Mesenchymal stem cell (in vitro differentiated cells and primary cell): ENCODE measurements at regions not wholly inside any gene's neighbourhood (a gene's known extent, or its start where the extent isn't known, plus 50 kb on each side); places are given as distances from the start of the nearest gene placed in this dataset.

ENCODE experiments used
- DNase-seq: peaks from one replicate; pipeline ENCODE4 v3.0.0-alpha.2; 2013
- H2AFZ ChIP-seq: one replicate; pipeline ENCODE4 v1.6.1; 2013; ENCODE audit warnings: low read depth, mild to moderate bottlenecking, control low read depth, inconsistent platforms, low read length, moderate library complexity
- H2AK5ac ChIP-seq: 2 replicates; pipeline ENCODE4 v1.6.1; 2013; ENCODE audit warnings: low read length, moderate library complexity, mild to moderate bottlenecking, inconsistent platforms; ENCODE audit not compliant: severe bottlenecking
- H2BK120ac ChIP-seq: one replicate; pipeline ENCODE4 v1.6.1; 2013; ENCODE audit warnings: low read depth, mild to moderate bottlenecking, inconsistent platforms, low read length, moderate library complexity
- H2BK12ac ChIP-seq, 2 experiments: one replicate each; pipeline ENCODE4 v1.6.1; 2013; ENCODE audit warnings: inconsistent platforms in 2 of 2, low read length in 2 of 2, mild to moderate bottlenecking in 2 of 2, moderate library complexity in 2 of 2, control low read depth in 1 of 2
- H2BK15ac ChIP-seq: one replicate; pipeline ENCODE4 v1.6.1; 2013; ENCODE audit warnings: mild to moderate bottlenecking, low read depth, inconsistent platforms; ENCODE audit not compliant: poor library complexity, severe bottlenecking
- H2BK5ac ChIP-seq: 2 replicates; pipeline ENCODE4 v1.6.1; 2013; ENCODE audit warnings: low read depth, mild to moderate bottlenecking, low read length, control low read depth, inconsistent platforms; ENCODE audit not compliant: poor library complexity, severe bottlenecking
- H3K14ac ChIP-seq, 2 experiments: one replicate each; pipeline ENCODE4 v1.6.1; 2013; ENCODE audit warnings: inconsistent platforms in 2 of 2, low read length in 2 of 2, control low read depth in 1 of 2, mild to moderate bottlenecking in 1 of 2, moderate library complexity in 1 of 2
- H3K18ac ChIP-seq, 2 experiments: one replicate each; pipeline ENCODE4 v1.6.1; 2013; ENCODE audit warnings: inconsistent platforms in 2 of 2, low read length in 2 of 2, control low read depth in 1 of 2, low read depth in 1 of 2, mild to moderate bottlenecking in 1 of 2
- H3K23ac ChIP-seq, 2 experiments: one replicate each; pipeline ENCODE4 v1.6.1; 2013; ENCODE audit warnings: inconsistent platforms in 2 of 2, low read length in 2 of 2, mild to moderate bottlenecking in 2 of 2, moderate library complexity in 2 of 2, control low read depth in 1 of 2
- H3K27ac ChIP-seq: 2 replicates; pipeline ENCODE4 v1.5.1; 2013; ENCODE audit warnings: mild to moderate bottlenecking, moderate library complexity, low read length, control low read depth, inconsistent platforms; ENCODE audit not compliant: poor library complexity, severe bottlenecking
- H3K27me3 ChIP-seq, 2 experiments: 2 replicates each; pipeline versions ENCODE4 v1.6.1 to v1.7.0; 2013; ENCODE audit warnings: low read length in 2 of 2, mild to moderate bottlenecking in 2 of 2, moderate library complexity in 2 of 2, control low read depth in 1 of 2, inconsistent platforms in 1 of 2; ENCODE audit not compliant: control insufficient read depth in 1 of 2, insufficient read depth in 1 of 2
- H3K36me3 ChIP-seq, 2 experiments: 2 replicates each; pipeline versions ENCODE4 v1.6.1 to v1.7.0; 2013; ENCODE audit warnings: low read length in 2 of 2, control low read depth in 1 of 2, inconsistent platforms in 1 of 2, low read depth in 1 of 2, mild to moderate bottlenecking in 1 of 2; ENCODE audit not compliant: insufficient read depth in 2 of 2, control insufficient read depth in 1 of 2
- H3K4ac ChIP-seq, 2 experiments: one replicate each; pipeline ENCODE4 v1.6.1; 2013; ENCODE audit warnings: inconsistent platforms in 2 of 2, low read length in 2 of 2, mild to moderate bottlenecking in 2 of 2, moderate library complexity in 2 of 2, control low read depth in 1 of 2, low read depth in 1 of 2
- H3K4me1 ChIP-seq: 2 replicates; pipeline ENCODE4 v1.6.1; 2013; ENCODE audit warnings: low read depth, low read length, control low read depth; ENCODE audit not compliant: control insufficient read depth, insufficient read depth
- H3K4me2 ChIP-seq: 2 replicates; pipeline ENCODE4 v1.6.1; 2013; ENCODE audit warnings: low read length, mild to moderate bottlenecking, inconsistent platforms; ENCODE audit not compliant: poor library complexity, severe bottlenecking
- H3K4me3 ChIP-seq, 2 experiments: 2 replicates each; pipeline versions ENCODE4 v1.5.1 to v1.7.0; 2013; ENCODE audit warnings: low read length in 2 of 2, mild to moderate bottlenecking in 2 of 2, control low read depth in 1 of 2, low read depth in 1 of 2; ENCODE audit not compliant: insufficient read depth in 1 of 2
- H3K79me1 ChIP-seq: replicated peaks from 2 replicates; pipeline ENCODE4 v1.6.1; 2013; ENCODE audit warnings: mild to moderate bottlenecking, control low read depth, low read length, inconsistent platforms; ENCODE audit not compliant: poor library complexity, severe bottlenecking
- H3K9ac ChIP-seq: 2 replicates; pipeline ENCODE4 v1.7.0; 2013; ENCODE audit warnings: mild to moderate bottlenecking, low read length, moderate library complexity
- H3K9me3 ChIP-seq: 2 replicates; pipeline ENCODE4 v1.7.0; 2013; ENCODE audit warnings: mild to moderate bottlenecking, low read length; ENCODE audit not compliant: control insufficient read depth
- H4K8ac ChIP-seq: one replicate; pipeline ENCODE4 v1.6.1; 2013; ENCODE audit warnings: inconsistent platforms, mild to moderate bottlenecking, low read length, moderate library complexity
- H4K91ac ChIP-seq: one replicate; pipeline ENCODE4 v1.6.1; 2013; ENCODE audit warnings: mild to moderate bottlenecking, low read length, inconsistent platforms
- WGBS: methylation state at CpG from one replicate; pipeline ENCODE4 v1.1.7; 2013; ENCODE audit warnings: mixed read lengths; 5-methylcytosine and 5-hydroxymethylcytosine counted together

DNA sequence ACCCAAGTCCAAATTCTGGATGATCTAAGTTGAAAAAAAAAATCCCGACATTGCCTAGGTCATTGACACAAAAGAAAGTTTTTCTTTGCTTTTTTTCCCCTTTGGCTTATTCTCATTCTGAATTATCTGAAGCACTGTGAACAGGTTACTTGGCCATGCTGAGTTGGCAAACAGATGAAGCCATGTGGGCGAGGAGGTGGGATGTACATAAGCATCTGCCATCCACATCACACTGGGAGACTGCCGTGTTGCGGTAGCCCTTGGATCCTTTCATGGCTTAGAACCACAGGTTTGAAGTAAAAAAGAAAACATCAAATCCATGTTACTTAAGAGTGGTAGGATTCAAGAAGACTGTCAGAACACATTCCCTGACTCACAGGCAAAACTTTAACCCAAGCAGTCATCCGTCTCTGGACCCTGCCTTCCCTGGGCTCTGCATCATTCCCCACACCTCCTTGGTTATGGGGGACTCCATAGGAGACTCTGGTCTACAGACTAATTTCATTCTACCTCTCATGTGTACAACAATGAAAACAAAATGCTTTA, 242.5 kb upstream of the SERP2 start:
- Histone ChIP-seq H2BK5ac (no peak overlapping the region), H3K27me3 (no peaks in the 10 kb centered on the region), H3K4me2 (no peak overlapping the region), H3K18ac (no peak overlapping the region), H2BK15ac (no peak overlapping the region), H3K36me3 (no peaks in the 10 kb centered on the region), H3K14ac (no peak overlapping the region), H3K23ac (no peak overlapping the region), H2AK5ac (no peak overlapping the region), H4K91ac (no peak overlapping the region), H3K4me3 (no peak overlapping the region), H2AFZ (no peak overlapping the region), H3K4ac (no peak overlapping the region), H4K8ac (no peak overlapping the region), H2BK120ac (no peak overlapping the region), H3K9ac (no peak overlapping the region), H3K79me1 (no peaks in the 10 kb centered on the region), H3K9me3 (no peaks in the 10 kb centered on the region), H3K27ac (no peak overlapping the region), H2BK12ac (no peak overlapping the region), H3K4me1 (peaks cover 7% of the 10 kb centered on the region)
- WGBS = 98% methylated on average over 3 of the region's 5 CpGs
- no peak for DNase-seq

DNA sequence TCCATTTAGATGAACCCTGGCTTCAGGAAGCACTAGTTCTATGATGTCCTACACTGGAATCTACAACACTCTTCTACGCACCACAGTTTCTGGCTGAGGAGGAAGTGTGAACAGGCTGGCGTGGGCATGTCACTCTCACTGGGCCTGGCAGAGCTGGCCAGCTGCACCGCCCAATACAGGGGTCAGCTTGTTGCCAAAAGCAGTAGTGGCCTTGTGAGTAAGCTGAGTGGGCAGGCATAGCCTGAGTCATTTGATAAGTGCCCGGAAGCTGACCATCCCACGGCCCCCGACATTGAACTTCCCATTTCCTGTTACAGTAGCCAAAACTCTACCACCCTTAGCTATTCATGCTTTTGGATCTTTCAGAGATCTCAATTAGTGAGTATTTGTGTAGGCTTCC, 240.9 kb upstream of the SERP2 start:
- Histone ChIP-seq H3K23ac (no peak overlapping the region), H2BK120ac (no peak overlapping the region), H2AK5ac (no peak overlapping the region), H3K27ac (no peak overlapping the region), H4K91ac (peak overlapping the region; percentile 72), H2BK12ac (peak overlapping the region in 1 of 2 experiments; percentile 46), H3K79me1 (no peaks in the 10 kb centered on the region), H3K4ac (no peak overlapping the region), H3K27me3 (no peaks in the 10 kb centered on the region), H3K9ac (no peak overlapping the region), H3K4me2 (no peak overlapping the region), H3K4me3 (no peak overlapping the region), H2BK15ac (no peak overlapping the region), H3K14ac (peak overlapping the region in 1 of 2 experiments; percentile 95), H3K18ac (peak overlapping the region; percentile 2 to 89), H3K36me3 (no peaks in the 10 kb centered on the region), H3K9me3 (no peaks in the 10 kb centered on the region), H4K8ac (peak overlapping the region; percentile 5), H2BK5ac (no peak overlapping the region), H3K4me1 (peaks cover 7% of the 10 kb centered on the region), H2AFZ (peak overlapping the region; percentile 78)
- peak; percentile 55 for DNase-seq
- WGBS = 87% methylated on average over 3 of the region's 6 CpGs

DNA sequence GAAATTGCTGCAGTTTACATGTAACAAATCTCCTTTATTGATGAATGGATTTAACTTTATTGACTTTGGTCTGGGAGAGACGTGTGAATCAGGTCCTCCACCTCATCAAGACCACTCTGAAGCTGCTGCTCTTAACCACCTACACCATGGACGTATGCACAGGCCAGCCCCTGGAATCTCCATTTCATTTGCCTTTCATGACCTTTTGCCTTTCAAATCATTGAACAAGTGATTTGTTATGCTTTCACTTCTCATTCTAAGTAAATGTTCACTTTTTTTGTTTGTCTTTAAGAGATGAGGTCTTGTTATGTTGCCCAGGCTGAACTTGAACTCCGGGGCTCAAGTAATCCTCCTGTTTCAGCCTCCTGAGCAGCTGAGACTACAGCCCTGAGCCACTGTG, 240.0 kb upstream of the SERP2 start:
- Histone ChIP-seq H3K4me1 (peaks cover 7% of the 10 kb centered on the region), H3K4ac (no peak overlapping the region), H3K14ac (no peak overlapping the region), H4K91ac (no peak overlapping the region), H3K18ac (no peak overlapping the region), H3K27me3 (no peaks in the 10 kb centered on the region), H3K23ac (no peak overlapping the region), H3K27ac (no peak overlapping the region), H3K4me2 (no peak overlapping the region), H2BK120ac (no peak overlapping the region), H3K9ac (no peak overlapping the region), H2BK12ac (no peak overlapping the region), H3K79me1 (no peaks in the 10 kb centered on the region), H3K9me3 (no peaks in the 10 kb centered on the region), H3K36me3 (no peaks in the 10 kb centered on the region), H2BK15ac (no peak overlapping the region), H3K4me3 (no peak overlapping the region), H2AK5ac (no peak overlapping the region), H2BK5ac (no peak overlapping the region), H2AFZ (no peak overlapping the region), H4K8ac (no peak overlapping the region)
- 95% methylated on average over 3 of the region's 3 CpGs for WGBS
- DNase-seq = no peak

DNA sequence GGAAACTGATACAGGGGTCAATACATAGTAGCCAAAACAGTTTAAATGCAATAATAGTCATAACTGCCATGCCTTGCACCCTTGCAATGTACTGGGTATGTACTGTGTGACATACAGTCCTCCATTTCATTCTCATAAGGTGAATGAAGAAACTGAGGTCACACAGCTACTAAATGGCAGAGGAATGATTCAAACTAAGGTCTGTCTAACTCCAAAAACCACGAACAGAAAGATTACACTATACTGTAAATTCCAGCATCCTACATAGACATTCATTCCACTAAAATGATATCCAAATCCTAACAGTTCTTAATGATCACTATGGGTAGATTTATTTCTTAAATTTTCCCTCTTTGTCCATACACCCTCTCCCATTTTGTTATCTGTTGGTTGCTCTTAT, 238.1 kb upstream of the SERP2 start:
- Histone ChIP-seq H2BK5ac (no peak overlapping the region), H3K23ac (no peak overlapping the region), H2BK15ac (no peak overlapping the region), H2AK5ac (no peak overlapping the region), H3K9me3 (no peaks in the 10 kb centered on the region), H3K4ac (no peak overlapping the region), H2BK120ac (no peak overlapping the region), H2BK12ac (no peak overlapping the region), H3K4me1 (peaks cover 6% of the 10 kb centered on the region), H3K36me3 (no peaks in the 10 kb centered on the region), H3K79me1 (no peaks in the 10 kb centered on the region), H3K18ac (no peak overlapping the region), H3K27me3 (no peaks in the 10 kb centered on the region), H3K9ac (no peak overlapping the region), H3K14ac (no peak overlapping the region), H4K91ac (no peak overlapping the region), H2AFZ (no peak overlapping the region), H4K8ac (no peak overlapping the region), H3K27ac (no peak overlapping the region), H3K4me3 (no peak overlapping the region), H3K4me2 (no peak overlapping the region)
- WGBS = 67% methylated on average over 1 of the region's 1 CpG
- DNase-seq = peak; percentile 9
